Retinal pigment epithelial cell (primary cell): ENCODE measurements at regions not wholly inside any gene's neighbourhood (a gene's known extent, or its start where the extent isn't known, plus 50 kb on each side); places are given as distances from the start of the nearest gene placed in this dataset.

Experiments
- DNase-seq: peaks from one replicate; pipeline ENCODE4 v3.0.0-alpha.2; 2010; ENCODE audit warnings: low read depth
- H3K4me3 ChIP-seq: 2 replicates; pipeline ENCODE4 v1.5.1; 2011; ENCODE audit warnings: mild to moderate bottlenecking, low read length, control low read depth, moderate library complexity
- CTCF ChIP-seq: conservative IDR thresholded peaks from 2 replicates; pipeline ENCODE4 v1.5.1; 2011; ENCODE audit warnings: low read depth, low read length, control low read depth, inconsistent platforms

GRCh38 chr12:83800022-83800421 lies 1112.6 kb downstream of the SLC6A15 start:
- DNase-seq = no peak
- no peak overlapping the region for H3K4me3 ChIP-seq
- TF ChIP-seq CTCF = no peak

- H3K4me3 ChIP-seq = no peak overlapping the region
- no peak for TF ChIP-seq CTCF
- no peak for DNase-seq
Measured at GRCh38 chr12:83796531-83796930, 1109.8 kb downstream of the TMTC2 start.

GRCh38 chr12:83793616-83794015 lies 1106.9 kb downstream of the TMTC2 start:
- DNase-seq = no peak
- H3K4me3 ChIP-seq = no peak overlapping the region
- no peak for TF ChIP-seq CTCF

- no peak for DNase-seq
- no peak overlapping the region for H3K4me3 ChIP-seq
- TF ChIP-seq CTCF = no peak
Measured at GRCh38 chr12:83784298-83784890, 1097.7 kb downstream of the TMTC2 start.

GRCh38 chr12:83779526-83779925 lies 1092.8 kb downstream of the TMTC2 start:
- no peak overlapping the region for H3K4me3 ChIP-seq
- no peak for TF ChIP-seq CTCF
- no peak for DNase-seq

GRCh38 chr12:83769151-83769550 lies 1082.4 kb downstream of the TMTC2 start:
- TF ChIP-seq CTCF = no peak
- H3K4me3 ChIP-seq = no peak overlapping the region

GRCh38 chr12:83767723-83768122 lies 1081.0 kb downstream of the TMTC2 start:
- no peak overlapping the region for H3K4me3 ChIP-seq
- TF ChIP-seq CTCF = no peak
- no peak for DNase-seq

More at GRCh38 chr12:83769151-83769550, 1082.4 kb downstream of the TMTC2 start:
- DNase-seq = no peak
